GM19397 (cell line): ENCODE measurements at regions not wholly inside any gene's neighbourhood (a gene's known extent, or its start where the extent isn't known, plus 50 kb on each side); places are given as distances from the start of the nearest gene placed in this dataset.

Experiments
- ATAC-seq: cut with Tn5 transposase; IDR thresholded peaks from one replicate; pipeline ENCODE4 v1.9.1; 2021; ENCODE audit warnings: mild to moderate bottlenecking, moderate library complexity; ENCODE audit not compliant: unreplicated experiment

DNA sequence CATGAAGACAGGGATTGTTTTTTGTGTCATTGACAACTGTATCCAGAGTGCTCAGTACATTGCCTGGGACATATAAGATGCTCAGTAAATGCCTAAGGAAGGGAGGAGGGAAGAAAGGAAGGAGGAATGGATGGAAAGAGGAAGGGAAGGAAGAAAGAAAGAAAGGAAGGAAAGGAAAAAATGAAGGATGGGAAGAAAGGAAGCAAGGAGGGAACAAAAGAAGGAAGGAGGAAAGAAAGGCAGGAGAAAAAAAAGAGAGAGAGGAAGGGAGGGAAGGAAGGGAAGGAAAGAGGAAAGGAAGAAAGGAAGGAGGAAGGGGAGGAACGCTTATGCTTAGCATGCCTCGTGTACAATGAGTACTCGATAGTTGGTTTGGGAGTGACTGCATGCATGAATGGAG lies 514.7 kb downstream of the RPS24 start:
- ATAC-seq: no peak

DNA sequence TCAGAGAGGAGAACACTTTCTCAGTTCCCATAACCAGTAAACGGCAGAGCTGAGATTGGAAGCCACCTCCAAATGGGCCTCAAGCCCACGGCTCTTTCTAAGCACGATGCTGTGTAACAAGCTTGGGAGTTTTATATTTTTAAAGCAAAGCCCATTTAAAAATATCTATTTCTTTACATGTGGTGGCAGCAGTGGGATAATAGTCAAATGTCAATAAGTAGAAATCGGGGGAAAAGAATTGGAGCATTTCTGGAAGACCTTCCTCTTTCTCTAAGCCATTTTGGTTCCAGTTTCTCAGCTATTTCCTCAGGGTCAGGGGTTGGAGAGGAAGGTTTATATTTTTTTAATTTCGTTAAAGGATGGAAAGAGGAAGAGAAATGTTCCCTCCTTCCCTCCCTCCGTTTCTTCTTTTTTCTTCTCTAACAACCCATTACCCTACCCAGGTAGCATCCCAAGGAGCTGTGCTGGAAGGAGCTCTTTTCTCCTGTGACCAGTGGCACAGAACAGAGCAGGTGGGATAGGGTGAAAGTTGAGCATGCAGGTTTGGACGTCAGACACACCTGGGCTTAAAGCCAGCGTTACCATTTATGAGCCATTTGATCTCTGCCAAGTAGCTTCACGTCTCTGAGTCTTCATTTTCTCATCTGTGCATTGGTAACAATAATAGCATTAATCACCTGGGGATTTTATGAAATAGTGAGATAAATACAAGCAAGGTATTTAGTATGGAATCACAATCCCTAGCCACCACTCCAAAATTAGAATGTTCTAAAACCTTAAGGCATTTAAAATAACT lies 515.7 kb downstream of the RPS24 start:
- no peak for ATAC-seq

DNA sequence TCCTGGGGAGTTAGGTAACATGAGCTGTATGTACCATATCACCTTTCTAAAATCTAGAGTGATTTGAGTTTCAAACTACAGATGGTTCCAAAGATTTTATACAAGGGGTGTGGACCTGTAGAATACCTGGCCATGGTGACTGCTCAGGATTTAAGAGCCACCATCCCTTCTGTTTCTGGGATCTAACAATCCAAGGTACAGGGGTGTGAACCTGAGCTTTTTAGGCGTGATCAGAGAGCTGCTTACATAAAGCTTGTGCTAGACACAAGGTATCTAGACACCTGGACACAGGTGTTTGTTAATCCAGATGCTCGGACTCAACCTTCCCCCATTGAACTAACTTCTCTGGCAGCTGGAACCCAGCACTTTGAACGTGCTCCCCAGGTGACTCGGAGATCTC lies 516.4 kb downstream of the RPS24 start:
- ATAC-seq: no peak

DNA sequence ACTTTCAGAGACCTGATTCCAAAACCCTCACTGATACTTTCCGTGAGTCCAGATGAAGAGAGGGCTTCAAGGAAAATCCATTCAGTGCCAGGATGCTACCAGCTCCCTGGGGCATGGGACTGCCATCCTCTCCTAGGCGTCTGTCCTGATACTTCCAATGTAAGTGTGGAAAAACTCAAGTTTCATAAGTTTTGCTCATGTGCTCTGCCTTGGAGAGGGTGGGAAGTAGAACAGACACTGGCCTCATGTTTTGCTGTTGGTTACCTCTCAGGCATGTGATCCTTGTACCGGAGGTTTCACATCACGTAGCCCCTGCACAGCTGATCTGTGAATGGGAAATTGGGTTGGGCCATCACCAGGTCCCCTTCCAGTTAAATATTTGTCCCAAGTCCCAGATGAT lies 517.1 kb downstream of the RPS24 start:
- no peak for ATAC-seq

DNA sequence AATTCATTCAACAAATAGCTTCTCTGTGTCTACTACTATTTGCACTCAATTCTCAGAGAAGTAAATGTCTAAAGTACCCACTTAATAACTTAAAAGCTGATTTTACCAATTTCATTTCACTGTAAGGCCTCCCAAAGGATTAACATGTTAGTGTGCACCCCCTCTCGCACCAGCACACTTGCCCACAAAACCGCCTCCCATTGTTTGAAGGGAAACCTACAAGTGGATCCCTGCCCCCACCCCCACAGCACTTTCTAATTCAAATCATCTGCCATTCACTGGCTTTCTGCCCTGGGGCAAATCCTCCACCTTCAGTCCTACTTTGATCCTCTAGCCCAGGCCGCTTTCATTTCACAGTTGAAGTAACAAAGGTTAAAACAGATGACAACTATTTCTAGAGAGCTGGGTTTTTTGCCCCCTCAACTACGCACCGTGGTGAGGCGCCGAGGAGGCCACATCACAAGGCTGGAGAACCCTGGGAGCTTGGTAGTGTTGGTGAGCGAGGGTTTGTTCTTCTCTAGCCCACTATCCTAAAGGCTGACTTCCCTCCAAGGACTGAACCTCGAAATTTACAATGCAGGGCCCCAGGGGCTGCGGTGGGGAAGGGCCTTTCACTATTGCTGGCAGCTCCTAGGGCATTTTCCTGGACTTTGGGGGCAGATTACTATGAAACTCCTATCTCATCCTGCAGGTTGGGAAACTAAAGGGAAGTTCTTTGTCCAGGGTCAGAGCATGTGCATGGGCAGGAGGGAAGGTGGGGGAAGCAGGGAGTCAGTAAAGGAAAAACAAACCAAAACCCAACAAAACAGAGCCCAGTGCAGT lies 517.4 kb upstream of the ZMIZ1 start:
- no peak for ATAC-seq

DNA sequence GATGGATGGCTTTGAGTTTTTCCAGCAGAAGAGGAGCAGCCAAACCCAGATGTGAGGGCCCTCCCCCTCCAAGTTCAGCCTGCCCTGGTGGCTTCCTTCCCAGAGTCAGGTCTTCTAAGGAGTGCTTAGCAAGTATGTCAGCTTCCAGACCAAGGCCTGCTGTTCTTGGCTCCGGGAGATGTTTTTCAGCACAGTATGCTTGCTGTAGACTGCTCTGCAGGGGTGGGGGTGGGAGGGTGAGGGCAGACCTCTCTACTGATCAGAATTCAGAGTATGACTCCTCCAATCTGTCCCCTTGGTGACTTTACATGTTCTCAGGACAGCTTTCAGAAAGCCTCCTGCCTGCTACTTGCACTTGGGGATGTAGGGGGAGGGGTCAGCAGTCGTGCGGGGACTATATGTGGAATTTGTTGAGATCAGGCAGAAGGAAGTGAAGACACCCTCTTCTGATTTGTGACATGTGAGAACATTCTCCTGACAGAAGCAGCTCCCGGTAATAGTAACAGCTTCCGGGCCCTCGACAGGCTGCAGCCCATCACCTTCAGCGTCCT lies 516.4 kb upstream of the ZMIZ1 start:
- no peak for ATAC-seq

DNA sequence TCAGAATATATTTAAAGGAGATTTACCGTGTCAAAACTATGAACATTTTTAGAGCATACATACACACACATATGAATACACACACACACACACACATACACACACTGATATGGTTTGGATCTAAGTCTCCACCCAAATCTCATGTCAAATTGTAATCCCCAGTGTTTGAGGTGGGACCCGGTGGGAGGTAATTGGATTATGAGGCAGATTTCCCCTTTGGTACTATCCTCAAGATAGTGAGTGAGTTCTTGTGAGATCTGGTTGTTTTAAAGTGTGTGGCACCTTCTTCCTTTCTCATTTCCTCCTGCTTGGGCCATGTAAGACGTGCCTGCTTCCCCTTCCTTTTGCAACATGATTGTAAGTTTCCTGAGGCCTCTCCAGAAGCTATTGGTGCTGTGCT lies 515.0 kb upstream of the ZMIZ1 start:
- ATAC-seq: no peak

DNA sequence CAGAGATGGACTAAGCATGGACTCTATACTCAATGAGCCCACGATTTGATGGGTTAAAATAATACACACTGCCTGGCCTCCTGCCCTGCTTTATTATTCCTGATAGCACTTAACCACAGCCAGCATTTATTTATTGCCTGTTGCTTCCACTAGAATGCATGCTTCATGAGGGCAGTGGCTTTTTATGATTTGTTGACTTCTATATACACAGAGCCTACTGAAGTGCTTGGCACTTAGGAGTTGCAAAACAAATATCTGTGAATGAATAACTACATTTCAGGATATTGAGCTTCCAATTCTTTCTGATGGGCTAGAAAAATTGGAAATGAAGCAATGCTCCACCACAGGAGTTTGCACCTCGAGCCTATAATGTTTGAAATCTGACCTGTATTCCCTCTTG lies 513.6 kb upstream of the ZMIZ1 start:
- no peak for ATAC-seq

DNA sequence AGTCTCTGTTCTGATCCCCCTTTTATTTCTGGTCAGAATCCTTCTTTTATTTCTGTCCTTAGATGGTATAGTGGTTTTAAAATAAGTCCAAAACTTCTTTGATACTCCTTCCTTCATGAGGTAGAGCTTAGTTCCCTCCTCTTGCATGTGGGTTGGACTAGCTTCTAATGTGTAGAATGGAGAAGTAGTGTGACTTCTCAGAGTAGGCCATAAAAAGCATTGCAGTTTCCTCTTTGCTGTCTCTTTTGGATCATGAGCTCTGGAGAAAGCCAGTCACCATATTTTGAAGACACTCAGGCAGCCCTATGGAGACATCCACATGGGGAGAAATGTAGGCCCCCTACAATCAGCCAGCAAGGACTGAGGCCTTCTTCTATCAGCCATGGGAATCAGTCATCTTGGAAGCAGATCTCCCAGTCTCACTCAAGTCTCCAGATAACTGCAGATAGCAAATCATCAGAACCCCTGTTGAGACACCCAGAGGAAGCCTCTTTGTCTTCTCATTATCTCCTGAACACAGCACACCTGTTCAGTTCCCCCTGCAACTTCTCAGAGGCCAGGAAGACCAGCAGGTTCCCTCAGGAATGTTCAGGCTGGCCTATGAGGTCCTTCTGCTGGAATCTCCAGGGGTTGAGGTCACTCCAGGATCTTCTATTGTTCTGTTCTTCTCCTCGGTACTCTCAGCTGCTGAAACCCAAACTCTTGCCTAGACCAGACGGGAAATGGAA lies 511.9 kb upstream of the ZMIZ1 start:
- ATAC-seq: no peak

DNA sequence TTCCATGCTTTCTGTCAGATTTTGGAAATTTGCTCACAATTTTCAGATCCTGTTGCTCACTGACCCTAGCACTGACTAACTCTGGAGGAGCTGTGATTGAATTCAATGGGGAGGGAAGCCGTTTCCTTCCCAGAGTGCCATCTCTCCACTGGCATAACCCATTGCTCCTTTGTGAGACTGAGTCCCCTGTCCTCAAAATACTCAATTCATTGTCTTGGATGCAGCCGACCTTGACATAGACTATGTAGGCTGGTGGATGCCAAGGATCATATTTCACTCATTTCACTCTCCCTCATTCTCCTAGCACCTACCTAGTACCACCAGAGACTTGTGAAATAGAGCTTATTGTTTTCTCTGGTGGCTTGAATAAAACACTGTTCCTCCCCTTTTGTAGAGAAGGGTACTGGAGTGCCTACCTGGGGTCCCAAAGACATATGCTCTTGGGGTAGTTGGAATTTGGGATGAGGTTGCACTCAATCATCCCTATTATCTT lies 511.3 kb upstream of the ZMIZ1 start:
- ATAC-seq: no peak

DNA sequence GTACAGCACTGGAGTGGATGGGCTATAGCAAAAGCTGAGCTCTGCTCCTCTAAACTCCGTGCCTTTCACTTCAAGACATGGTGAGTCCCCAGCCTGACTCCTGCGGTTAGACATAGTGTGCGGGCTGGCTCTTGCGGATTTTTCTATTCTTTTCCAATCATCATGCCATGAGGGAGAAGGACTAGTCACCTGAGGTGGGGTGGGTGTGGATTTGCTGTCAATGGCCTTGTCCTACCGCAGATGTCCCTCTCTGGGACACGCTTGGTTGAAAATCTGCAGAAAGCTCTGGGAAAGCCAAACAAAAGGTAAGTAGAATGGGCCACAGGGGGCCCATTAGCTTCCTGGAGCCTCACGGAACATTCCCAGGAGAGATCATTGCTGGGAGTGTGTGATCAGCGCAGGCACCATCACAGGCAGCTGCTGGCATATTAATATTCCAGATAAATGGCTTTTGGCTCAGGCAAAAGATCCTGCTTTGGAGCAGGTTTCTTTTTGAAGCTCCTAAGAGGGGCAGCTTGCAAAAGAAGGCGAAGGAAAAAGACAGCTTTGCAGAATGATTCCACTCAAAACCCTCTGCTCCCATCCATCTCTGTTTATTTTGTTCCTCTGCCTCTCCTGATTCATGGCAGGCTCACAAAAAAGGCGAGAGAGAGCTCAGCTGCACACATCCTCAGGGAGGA lies 509.0 kb upstream of the ZMIZ1 start:
- no peak for ATAC-seq

DNA sequence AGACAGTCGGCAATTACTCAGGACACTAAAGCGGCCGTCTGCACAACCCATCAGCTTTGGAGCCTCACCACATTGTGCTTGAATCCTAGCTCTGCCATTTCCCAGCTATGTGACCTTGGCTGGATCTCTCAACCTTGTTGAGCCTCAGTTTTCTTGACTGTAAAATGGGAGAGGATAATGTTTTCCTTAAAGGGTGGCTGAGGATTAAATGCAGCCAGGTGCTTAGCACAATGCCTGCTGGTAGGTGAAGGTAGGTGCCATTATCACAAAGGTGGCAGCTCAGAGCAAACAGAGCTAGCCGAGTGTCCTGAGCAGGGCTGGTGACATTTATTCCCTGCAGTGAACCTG lies 508.5 kb upstream of the ZMIZ1 start:
- no peak for ATAC-seq

DNA sequence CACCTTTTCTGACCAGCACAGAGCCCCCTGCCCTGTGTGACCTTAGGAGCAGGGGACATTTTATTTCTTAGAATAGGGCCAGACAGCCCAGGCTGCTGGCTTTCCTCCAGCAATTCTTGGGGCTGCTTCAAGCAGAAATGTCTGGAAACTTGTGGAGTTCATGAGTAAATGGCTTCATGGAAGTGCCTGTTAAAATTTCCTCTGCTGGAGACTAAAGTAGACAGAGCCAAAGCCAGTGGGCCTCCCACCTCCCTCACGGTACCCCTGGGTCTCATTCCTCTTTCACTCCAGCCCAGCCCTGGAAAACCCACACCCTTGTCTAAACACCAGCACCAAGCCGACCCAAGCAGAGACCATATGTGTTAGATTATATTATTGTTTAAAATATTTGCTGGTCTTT lies 505.5 kb upstream of the ZMIZ1 start:
- no peak for ATAC-seq

DNA sequence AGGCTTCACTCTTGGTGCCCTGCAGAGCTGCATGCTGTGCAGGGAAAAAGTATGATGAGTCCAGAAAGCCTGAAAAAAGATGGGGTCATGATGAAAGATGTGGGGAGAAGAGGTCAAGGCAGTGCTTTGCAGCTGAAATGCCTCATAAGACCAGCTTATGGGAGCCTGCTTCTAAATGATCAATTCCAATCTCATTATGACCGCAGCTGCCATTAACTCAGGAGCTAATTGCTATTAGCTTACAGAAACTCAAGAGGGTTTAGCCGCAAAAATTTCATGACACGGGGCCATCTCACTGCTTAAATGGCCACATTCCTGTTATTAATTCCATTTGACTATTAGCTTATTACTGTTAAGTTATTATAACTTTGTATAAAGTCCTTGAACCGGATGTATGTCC lies 502.9 kb upstream of the ZMIZ1 start:
- no peak for ATAC-seq

DNA sequence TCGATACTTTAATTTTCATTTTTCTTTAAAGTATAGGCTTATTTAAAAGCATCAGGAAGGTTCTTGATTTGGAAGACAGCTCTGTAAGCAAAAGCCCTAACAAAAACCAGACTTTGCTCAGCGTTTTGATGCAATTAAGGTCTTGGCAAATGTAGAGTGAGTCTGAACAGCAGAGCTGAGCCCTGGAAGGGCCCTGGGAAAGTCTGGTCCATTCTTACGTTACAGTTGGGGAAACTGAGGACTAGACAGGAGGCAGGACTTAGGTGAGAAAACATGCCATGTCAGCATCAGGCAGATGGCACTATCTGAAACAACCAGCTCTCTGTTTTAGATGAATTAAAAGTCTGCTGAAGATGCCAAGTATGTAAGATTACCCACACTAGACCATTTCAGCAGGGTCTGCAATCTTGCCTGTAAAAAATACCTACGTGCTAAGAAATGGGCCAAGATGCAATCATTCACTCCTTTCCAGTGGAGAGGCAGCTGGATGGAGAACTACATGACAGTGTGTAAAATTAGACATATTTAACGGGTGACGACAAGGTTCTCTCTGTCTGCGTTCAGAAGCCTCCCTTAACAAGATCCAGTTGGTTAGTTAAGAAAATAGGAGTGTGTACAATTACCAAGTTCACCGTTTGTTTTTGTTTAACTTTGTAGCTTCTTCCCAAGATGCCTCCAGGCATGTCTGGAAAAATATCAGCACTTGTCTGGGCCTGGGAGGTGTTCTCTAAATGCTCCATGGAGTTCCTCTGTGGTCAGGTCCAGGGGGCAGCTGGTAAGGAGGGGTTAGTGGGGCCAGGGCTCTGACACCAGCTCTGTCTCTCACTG lies 502.3 kb upstream of the ZMIZ1 start:
- ATAC-seq: no peak

DNA sequence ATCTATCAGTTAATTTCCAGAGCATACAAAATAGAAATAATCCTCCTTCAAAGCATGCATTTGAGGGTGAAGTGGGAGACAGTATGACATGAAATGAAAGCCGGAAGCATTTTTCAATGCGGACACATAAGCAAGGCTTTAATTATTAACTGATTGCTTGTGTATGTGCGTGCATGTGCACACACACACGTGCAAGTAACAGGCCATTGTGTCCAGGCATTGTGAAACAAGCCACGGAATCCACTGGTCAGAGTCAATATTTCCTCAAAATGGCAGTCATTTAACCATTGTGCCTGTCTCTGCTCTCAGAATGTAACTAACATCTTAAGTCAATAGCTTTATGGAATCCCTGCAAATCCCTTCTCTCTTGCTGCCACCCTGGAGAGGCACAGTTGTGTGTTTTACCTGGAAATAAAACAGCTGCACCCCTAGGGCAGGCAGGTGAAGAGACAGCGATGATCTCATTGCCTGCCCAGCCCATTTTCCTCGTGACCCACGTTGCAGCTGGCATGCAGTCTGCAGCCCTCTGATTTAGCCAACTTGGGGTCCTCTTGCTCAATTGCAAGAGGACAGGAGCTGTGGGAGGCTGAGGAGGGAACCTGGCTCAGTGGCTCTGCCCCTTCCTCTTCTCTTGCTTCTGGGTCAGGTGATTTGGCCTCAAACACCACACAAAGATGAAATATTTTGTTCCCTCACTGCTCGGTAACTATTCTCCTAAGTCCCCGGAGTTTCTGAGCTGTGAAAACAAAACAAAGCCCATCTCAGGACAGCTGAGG lies 500.9 kb upstream of the ZMIZ1 start:
- no peak for ATAC-seq

DNA sequence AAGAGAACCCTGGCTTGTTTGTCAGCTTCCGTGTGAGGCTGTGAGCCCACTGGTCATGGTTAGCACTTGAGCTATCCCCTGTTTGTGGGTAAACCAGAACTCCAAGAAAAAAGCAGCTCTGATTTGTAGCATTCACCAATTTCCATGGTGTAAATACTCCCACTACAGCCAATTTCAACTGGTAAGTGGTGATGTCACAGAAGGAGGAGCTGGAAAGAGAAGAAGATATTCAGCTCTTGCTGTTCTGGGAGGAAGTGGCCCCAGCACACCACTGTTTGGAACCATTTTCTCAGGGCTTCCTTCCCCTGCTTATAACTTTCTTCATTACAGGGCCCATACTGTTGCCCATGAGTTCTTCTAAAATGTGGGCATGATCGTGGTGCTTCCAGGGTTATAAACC lies 500.1 kb upstream of the ZMIZ1 start:
- no peak for ATAC-seq

DNA sequence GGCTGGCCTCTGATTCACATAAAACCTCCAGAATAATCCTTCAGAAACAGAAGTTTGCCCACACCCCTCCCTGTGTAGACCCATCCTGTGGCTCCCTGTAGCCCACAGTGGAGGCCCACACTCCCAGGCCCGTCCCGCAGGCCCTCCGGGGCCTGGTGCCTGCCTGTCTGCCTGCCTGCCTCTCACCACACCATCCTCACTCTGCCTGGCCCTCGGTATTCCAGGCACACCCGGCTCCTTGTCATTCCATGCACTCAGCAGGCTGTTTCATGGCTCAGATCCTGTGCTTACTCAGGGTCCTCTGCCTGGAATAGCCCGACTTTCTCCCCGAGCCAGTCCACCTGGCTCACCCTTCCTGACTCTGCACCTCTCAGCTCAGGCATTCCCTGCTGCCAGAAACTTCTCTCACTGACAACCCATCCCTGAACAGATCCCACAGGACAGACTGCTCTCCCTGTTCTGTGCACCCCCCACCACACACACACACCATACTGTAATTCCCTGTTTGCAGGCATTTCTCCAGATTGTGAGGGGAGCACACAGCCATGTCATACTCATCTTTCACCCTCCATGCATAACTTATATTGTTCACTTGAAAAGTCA lies 498.0 kb upstream of the ZMIZ1 start:
- no peak for ATAC-seq

DNA sequence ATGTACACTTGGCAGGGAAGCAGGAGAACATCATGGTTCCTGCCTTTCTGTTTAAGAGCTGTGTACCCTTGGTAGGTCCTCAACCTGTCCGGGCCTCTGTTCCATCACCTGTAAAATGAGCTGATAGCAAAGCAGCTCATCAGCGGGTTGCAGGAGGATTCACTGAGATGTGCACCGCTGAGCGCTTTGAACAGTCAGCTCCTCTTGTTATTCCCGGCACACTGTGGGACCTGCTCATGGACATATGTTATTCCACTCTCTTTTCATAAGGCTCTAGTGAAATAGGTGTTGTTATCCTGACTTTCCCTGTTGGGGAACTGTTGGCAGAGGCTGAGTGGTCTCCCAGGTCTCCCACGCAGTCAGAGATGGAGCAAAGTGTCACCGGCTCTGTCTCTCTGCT lies 497.5 kb upstream of the ZMIZ1 start:
- no peak for ATAC-seq
